ENCODE measurements at regions not wholly inside any gene's neighbourhood (a gene's known extent, or its start where the extent isn't known, plus 50 kb on each side); places are given as distances from the start of the nearest gene placed in this dataset.

- H3K4me3 ChIP-seq (ENCODE audit: low read depth, low read length) = no peak overlapping the region
- no peaks in the 10 kb centered on the region for H3K36me3 ChIP-seq
- no peaks in the 10 kb centered on the region for H3K9me3 ChIP-seq (ENCODE audit: severe bottlenecking)
- H3K27me3 ChIP-seq (ENCODE audit: insufficient read depth, low read depth, severe bottlenecking) = peaks cover 24% of the 10 kb centered on the region
- DNase-seq = no peak
- no peak overlapping the region for H3K27ac ChIP-seq
- no peak for TF ChIP-seq CTCF (IDR thresholded peaks at IDR 0.05; ENCODE audit: low read depth, low read length)
Measured at GRCh38 chrX:55326985-55327384, 62.3 kb upstream of the PAGE3 start.

- H3K27ac ChIP-seq = no peak overlapping the region
- H3K4me3 ChIP-seq (ENCODE audit: low read depth, low read length) = no peak overlapping the region
- H3K36me3 ChIP-seq = no peaks in the 10 kb centered on the region
- peaks cover 12% of the 10 kb centered on the region for H3K27me3 ChIP-seq (ENCODE audit: insufficient read depth, low read depth, severe bottlenecking)
- no peaks in the 10 kb centered on the region for H3K9me3 ChIP-seq (ENCODE audit: severe bottlenecking)
- no peak for TF ChIP-seq CTCF (IDR thresholded peaks at IDR 0.05; ENCODE audit: low read depth, low read length)
- DNase-seq = no peak
Measured at GRCh38 chrX:55335296-55335695, 70.6 kb upstream of the PAGE3 start.

GRCh38 chrX:55336176-55336575 lies 71.5 kb upstream of the PAGE3 start:
- Histone ChIP-seq H3K27ac (no peak overlapping the region), H3K36me3 (no peaks in the 10 kb centered on the region), H3K27me3 (ENCODE audit: insufficient read depth, low read depth, severe bottlenecking) (peaks cover 18% of the 10 kb centered on the region), H3K4me3 (ENCODE audit: low read depth, low read length) (no peak overlapping the region), H3K9me3 (ENCODE audit: severe bottlenecking) (no peaks in the 10 kb centered on the region)
- no peak for DNase-seq
- TF ChIP-seq CTCF (IDR thresholded peaks at IDR 0.05; ENCODE audit: low read depth, low read length) = no peak

- Histone ChIP-seq H3K9me3 (ENCODE audit: severe bottlenecking) (no peaks in the 10 kb centered on the region), H3K27ac (no peak overlapping the region), H3K4me3 (ENCODE audit: low read depth, low read length) (no peak overlapping the region), H3K36me3 (no peaks in the 10 kb centered on the region), H3K27me3 (ENCODE audit: insufficient read depth, low read depth, severe bottlenecking) (peaks cover 48% of the 10 kb centered on the region)
- no peak for TF ChIP-seq CTCF (IDR thresholded peaks at IDR 0.05; ENCODE audit: low read depth, low read length)
- no peak for DNase-seq
Measured at GRCh38 chrX:55340896-55341433, 76.2 kb upstream of the PAGE3 start.

GRCh38 chrX:55342533-55343501 lies 78.1 kb upstream of the PAGE3 start:
- Histone ChIP-seq H3K27me3 (ENCODE audit: insufficient read depth, low read depth, severe bottlenecking) (peaks cover 36% of the 10 kb centered on the region), H3K27ac (no peak overlapping the region), H3K4me3 (ENCODE audit: low read depth, low read length) (no peak overlapping the region), H3K9me3 (ENCODE audit: severe bottlenecking) (no peaks in the 10 kb centered on the region), H3K36me3 (no peaks in the 10 kb centered on the region)
- peak; percentile 76 for TF ChIP-seq CTCF (IDR thresholded peaks at IDR 0.05; ENCODE audit: low read depth, low read length)
- peak; percentile 28 for DNase-seq
